ENCODE measurements at regions not wholly inside any gene's neighbourhood (a gene's known extent, or its start where the extent isn't known, plus 50 kb on each side); places are given as distances from the start of the nearest gene placed in this dataset.

- no peak for TF ChIP-seq CTCF (IDR thresholded peaks at IDR 0.05)
- TF ChIP-seq POLR2AphosphoS5 (IDR thresholded peaks at IDR 0.05): no peak
Observed at GRCh38 chr2:84065857-84066256, 393.2 kb downstream of the SUCLG1 start.

Data from upper lobe of left lung (tissue), 4 donors.